Loucy (cell line): ENCODE measurements at regions not wholly inside any gene's neighbourhood (a gene's known extent, or its start where the extent isn't known, plus 50 kb on each side); places are given as distances from the start of the nearest gene placed in this dataset.

Source experiments
- H2AFZ ChIP-seq: fragments of 200-600 bp; sonication (generic); 2 replicates; pipeline ENCODE4 v1.6.0; 2016; ENCODE audit warnings: antibody characterized with exemption, mild to moderate bottlenecking, low read length, moderate library complexity
- H3F3A ChIP-seq: fragments of 200-600 bp; 2 replicates; pipeline ENCODE4 v1.6.0; 2016; ENCODE audit warnings: antibody characterized with exemption, low read depth, mild to moderate bottlenecking
- H3K27me3 ChIP-seq: fragments of 200-600 bp; sonication (generic); 2 replicates; pipeline ENCODE4 v1.6.1; 2014; ENCODE audit warnings: low read length, mild to moderate bottlenecking; ENCODE audit not compliant: insufficient read depth, poor library complexity, severe bottlenecking
- H3K36me3 ChIP-seq: fragments of 200-600 bp; sonication (generic); 2 replicates; pipeline ENCODE4 v1.6.1; 2016; ENCODE audit warnings: low read length; ENCODE audit not compliant: insufficient read depth
- H3K4me1 ChIP-seq: fragments of 200-600 bp; sonication (generic); 2 replicates; pipeline ENCODE4 v1.5.1; 2014; ENCODE audit warnings: low read length, mild to moderate bottlenecking; ENCODE audit not compliant: insufficient read depth, poor library complexity, severe bottlenecking
- H3K4me2 ChIP-seq: fragments of 200-600 bp; sonication (generic); 2 replicates; pipeline ENCODE4 v1.6.0; 2014; ENCODE audit warnings: antibody characterized with exemption, low read length, low read depth, mild to moderate bottlenecking; ENCODE audit not compliant: poor library complexity, severe bottlenecking
- H3K4me3 ChIP-seq: fragments of 200-600 bp; sonication (generic); 2 replicates; pipeline ENCODE4 v1.5.1; 2014; ENCODE audit warnings: low read length, mild to moderate bottlenecking, mixed read lengths; ENCODE audit not compliant: poor library complexity, severe bottlenecking
- H3K79me2 ChIP-seq: fragments of 200-600 bp; sonication (generic); 2 replicates; pipeline ENCODE4 v1.6.1; 2014; ENCODE audit warnings: low read length; ENCODE audit not compliant: insufficient read depth
- H3K9ac ChIP-seq: fragments of 200-600 bp; sonication (generic); 2 replicates; pipeline ENCODE4 v1.6.0; 2014; ENCODE audit warnings: mild to moderate bottlenecking, low read depth, low read length, moderate library complexity; ENCODE audit not compliant: poor library complexity, severe bottlenecking
- H3K9me2 ChIP-seq: fragments of 200-600 bp; sonication (generic); replicated peaks from 2 replicates; pipeline ENCODE4 v1.6.1; 2016; ENCODE audit warnings: low read depth, low read length, mixed read lengths
- H3K9me3 ChIP-seq: fragments of 200-600 bp; sonication (generic); 2 replicates; pipeline ENCODE4 v1.6.1; 2014; ENCODE audit warnings: mild to moderate bottlenecking, antibody characterized with exemption, low read length, low read depth; ENCODE audit not compliant: insufficient read depth
- H4K20me1 ChIP-seq: fragments of 200-600 bp; sonication (generic); 2 replicates; pipeline ENCODE4 v1.6.0; 2014; ENCODE audit warnings: antibody characterized with exemption, low read length, mild to moderate bottlenecking; ENCODE audit not compliant: insufficient read depth, poor library complexity, severe bottlenecking
- EZH2phosphoT487 ChIP-seq: fragments of 200-600 bp; IDR thresholded peaks from 2 replicates; pipeline ENCODE4 v1.6.1; 2018; ENCODE audit warnings: antibody characterized with exemption, mild to moderate bottlenecking, moderate library complexity, borderline replicate concordance
- TF ChIP-seq, protein P1 (sequence below): fragments of 200-600 bp; sonication (generic); conservative IDR thresholded peaks from 2 replicates; pipeline ENCODE4 v1.5.1; 2014; ENCODE audit warnings: mild to moderate bottlenecking, antibody characterized with exemption, low read length

DNA sequence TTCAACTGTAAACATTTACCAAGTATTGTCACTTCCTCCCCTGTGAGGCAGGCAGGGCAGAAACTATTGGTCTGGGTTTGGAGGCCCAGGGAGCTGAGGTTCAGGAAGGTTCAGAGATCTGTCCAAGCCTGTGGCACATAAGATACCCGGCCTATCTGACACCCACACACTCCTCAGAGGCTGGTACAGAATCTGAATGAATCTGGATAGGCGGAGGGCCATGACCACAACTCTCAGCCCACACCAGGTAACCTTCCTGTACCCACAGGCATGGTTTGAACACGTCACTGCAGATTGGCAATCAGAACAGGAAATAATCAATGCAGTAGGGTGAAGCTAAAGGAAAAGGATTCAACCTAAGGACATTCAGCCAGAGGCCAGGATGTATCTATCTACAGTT lies 92.8 kb upstream of the TMCC3 start:
- Histone ChIP-seq H3K9me3 (no peaks in the 10 kb centered on the region), H3K9ac (no peak overlapping the region), H2AFZ (no peak overlapping the region), H3K4me2 (no peak overlapping the region), H3K4me3 (no peak overlapping the region), H3F3A (no peaks in the 10 kb centered on the region), H3K4me1 (no peaks in the 10 kb centered on the region), H3K9me2 (no peaks in the 10 kb centered on the region), H3K27me3 (no peaks in the 10 kb centered on the region), H3K79me2 (no peaks in the 10 kb centered on the region), H3K36me3 (no peaks in the 10 kb centered on the region), H4K20me1 (no peaks in the 10 kb centered on the region)
- TF ChIP-seq EZH2phosphoT487 = no peak
- TF ChIP-seq, protein P1, sequence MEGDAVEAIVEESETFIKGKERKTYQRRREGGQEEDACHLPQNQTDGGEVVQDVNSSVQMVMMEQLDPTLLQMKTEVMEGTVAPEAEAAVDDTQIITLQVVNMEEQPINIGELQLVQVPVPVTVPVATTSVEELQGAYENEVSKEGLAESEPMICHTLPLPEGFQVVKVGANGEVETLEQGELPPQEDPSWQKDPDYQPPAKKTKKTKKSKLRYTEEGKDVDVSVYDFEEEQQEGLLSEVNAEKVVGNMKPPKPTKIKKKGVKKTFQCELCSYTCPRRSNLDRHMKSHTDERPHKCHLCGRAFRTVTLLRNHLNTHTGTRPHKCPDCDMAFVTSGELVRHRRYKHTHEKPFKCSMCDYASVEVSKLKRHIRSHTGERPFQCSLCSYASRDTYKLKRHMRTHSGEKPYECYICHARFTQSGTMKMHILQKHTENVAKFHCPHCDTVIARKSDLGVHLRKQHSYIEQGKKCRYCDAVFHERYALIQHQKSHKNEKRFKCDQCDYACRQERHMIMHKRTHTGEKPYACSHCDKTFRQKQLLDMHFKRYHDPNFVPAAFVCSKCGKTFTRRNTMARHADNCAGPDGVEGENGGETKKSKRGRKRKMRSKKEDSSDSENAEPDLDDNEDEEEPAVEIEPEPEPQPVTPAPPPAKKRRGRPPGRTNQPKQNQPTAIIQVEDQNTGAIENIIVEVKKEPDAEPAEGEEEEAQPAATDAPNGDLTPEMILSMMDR = no peak

DNA sequence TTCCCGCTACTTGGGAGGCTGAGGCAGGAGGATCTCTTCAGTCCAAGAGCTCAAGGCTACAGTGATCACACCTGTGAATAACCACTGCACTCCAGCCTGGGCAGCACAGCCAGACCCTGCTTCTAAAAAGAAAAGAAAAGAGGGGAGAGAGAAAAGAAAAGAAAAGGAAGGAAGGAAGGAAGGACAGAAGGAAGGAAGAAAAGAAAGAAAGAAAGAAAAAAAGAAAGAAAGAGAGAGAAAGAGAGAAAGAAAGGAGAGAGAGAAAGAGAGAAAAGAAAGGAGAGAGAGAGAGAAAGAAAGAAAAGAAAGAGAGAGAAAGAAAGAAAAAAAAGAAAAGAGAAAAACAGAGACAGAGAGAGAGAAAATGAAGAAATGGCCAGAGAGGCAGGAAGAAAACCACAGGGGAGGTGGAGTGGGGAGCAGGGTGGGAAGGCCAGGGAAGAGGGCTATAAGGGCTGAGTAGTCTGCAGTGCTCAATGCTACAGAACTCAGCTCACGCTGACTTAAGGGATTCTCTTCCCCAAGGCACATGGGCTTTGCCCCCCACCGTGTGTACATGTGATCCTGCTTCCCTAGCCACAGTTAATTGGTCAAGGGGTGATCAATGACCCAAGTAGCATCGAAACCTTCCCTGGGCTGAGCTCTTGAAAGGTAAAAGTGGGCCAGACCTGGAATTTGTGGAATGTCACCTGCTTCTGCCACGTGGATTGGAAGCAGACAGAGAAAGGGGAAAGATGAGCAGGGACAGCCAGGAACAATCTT lies 90.4 kb upstream of the TMCC3 start:
- no peak overlapping the region for H3K4me2 ChIP-seq
- no peaks in the 10 kb centered on the region for H3K36me3 ChIP-seq
- H3K79me2 ChIP-seq = no peaks in the 10 kb centered on the region
- H3K9me2 ChIP-seq = no peaks in the 10 kb centered on the region
- no peak overlapping the region for H2AFZ ChIP-seq
- no peak overlapping the region for H3K9ac ChIP-seq
- H3K9me3 ChIP-seq = no peaks in the 10 kb centered on the region
- H3K27me3 ChIP-seq = no peaks in the 10 kb centered on the region
- no peaks in the 10 kb centered on the region for H3K4me1 ChIP-seq
- no peak overlapping the region for H3K4me3 ChIP-seq
- TF ChIP-seq EZH2phosphoT487 = no peak
- TF ChIP-seq, protein P1 = no peak
- no peaks in the 10 kb centered on the region for H3F3A ChIP-seq
- H4K20me1 ChIP-seq = no peaks in the 10 kb centered on the region

DNA sequence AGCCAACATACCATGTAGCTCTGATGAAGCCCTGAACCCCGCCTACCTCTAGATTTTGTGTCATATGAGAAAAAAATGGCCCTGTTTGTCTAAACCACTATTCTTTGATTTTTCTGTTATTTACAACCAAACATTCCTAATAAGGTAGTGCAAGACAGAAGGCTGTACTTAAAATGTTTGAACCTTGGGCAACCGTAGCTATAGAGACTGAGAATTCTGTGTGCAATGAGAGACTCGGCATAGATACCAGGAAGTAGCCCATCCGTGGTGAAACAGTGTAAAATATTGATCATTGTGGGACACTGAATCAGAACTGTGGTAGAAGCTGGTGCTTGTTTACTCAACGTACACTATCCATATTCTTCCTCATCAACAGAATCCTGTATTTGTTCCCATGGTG lies 86.5 kb upstream of the TMCC3 start:
- Histone ChIP-seq H3K27me3 (no peaks in the 10 kb centered on the region), H3K9me3 (no peaks in the 10 kb centered on the region), H3K4me3 (no peak overlapping the region), H3K9me2 (no peaks in the 10 kb centered on the region), H3K9ac (no peak overlapping the region), H3K4me2 (no peak overlapping the region), H4K20me1 (no peaks in the 10 kb centered on the region), H2AFZ (no peak overlapping the region), H3F3A (no peaks in the 10 kb centered on the region), H3K36me3 (no peaks in the 10 kb centered on the region), H3K4me1 (no peaks in the 10 kb centered on the region), H3K79me2 (no peaks in the 10 kb centered on the region)
- TF ChIP-seq, protein P1 = no peak
- no peak for TF ChIP-seq EZH2phosphoT487
